ENCODE measurements at regions not wholly inside any gene's neighbourhood (a gene's known extent, or its start where the extent isn't known, plus 50 kb on each side); places are given as distances from the start of the nearest gene placed in this dataset.

GRCh38 chr14:22158560-22158959 is 430.5 kb downstream of the DAD1 start:
- no peak for DNase-seq (ENCODE audit: low spot score)
- intact Hi-C loops (cut with DNase I): no loop called here

DNA sequence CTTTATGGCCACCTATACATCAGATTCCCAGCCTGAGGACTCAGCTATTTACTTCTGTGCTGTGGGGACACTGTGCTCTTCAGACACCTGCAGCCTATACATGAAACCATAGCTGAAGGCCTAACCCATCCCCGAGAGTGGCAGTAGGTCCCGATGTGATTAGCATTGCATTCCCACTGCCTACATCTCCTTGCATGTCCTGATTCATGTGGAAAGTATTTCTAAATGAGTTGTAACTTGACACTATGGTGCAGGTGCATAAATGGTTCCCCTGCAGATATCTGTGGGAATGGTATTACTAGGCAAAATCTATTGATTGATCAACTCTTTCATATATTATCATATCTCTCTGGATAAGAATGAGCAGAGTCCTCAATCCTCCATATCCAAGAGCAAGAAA is 433.5 kb downstream of the DAD1 start:
- no peak for DNase-seq (ENCODE audit: low spot score)
- intact Hi-C loops (cut with DNase I): no loop called here

GRCh38 chr14:22152903-22153302 is 436.1 kb downstream of the DAD1 start:
- intact Hi-C loops (cut with DNase I): no loop called here
- no peak for DNase-seq (ENCODE audit: low spot score)

GRCh38 chr14:22152161-22152870 is 436.7 kb downstream of the DAD1 start:
- no peak for DNase-seq (ENCODE audit: low spot score)
- intact Hi-C loops (cut with DNase I): no loop called here

DNA sequence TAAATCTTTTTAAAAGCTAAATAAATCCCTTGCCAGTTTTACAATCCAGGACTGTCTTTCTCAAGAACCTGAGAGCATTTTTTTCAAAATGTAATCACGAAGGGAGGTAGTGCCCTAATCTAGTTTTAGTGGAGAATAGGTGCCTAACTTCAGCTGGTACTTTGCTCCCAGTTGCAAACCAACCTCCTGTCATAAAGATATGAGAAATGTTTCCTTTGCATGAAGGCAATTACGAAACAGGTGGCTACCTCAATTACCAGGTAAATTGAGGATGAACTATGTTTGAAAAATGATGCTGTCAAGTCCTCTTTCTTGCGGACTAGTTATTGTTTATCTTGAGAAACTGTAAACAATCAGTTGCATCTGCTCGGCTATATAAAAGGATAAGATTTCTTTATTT is 437.9 kb downstream of the DAD1 start:
- intact Hi-C loops (cut with DNase I): no loop called here

GRCh38 chr14:22149058-22149457 is 440.0 kb downstream of the DAD1 start:
- intact Hi-C loops (cut with DNase I): no loop called here
- DNase-seq (ENCODE audit: low spot score): no peak

More for the DNA sequence above, 437.9 kb downstream of the DAD1 start:
- no peak for DNase-seq (ENCODE audit: low spot score)

DNA sequence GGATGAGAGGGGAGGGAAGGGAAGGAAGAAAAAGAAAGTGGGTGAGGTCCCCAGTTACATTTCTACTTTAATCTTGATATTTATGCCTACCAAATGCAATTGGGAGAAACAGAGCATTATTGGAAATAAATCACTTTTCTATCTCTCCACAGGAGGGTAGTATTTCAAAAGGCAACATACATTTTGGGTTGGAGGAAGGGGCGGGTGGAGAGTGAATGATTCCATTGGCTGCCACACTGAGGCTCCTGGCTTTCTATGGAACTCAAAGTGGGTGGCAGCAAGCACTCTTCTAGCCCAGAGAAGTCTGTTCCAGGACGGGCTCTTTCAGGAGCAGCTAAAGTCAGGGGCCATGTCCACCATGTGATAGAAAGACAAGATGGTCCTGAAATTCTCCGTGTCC is 441.3 kb downstream of the DAD1 start:
- no peak for DNase-seq (ENCODE audit: low spot score)
- intact Hi-C loops (cut with DNase I): no loop called here

DNA sequence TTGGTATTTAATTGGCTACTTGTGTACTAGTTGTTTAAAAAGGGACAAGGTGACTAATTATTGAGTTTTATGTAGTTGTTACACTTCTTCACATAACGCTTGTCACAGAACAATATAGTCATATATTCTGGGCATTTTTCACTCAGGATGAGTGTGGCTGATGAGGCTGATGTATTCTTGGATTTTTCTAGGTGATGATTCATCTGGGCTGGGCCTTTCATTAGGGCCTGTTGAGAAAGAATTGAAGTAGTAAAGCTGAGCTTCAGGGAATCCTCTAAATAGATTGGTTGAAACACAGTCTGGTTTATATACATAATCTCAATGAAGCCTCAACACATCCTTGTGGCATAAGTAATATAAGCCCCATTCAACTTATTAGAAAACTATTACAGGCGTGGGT is 445.7 kb downstream of the DAD1 start:
- intact Hi-C loops (cut with DNase I): no loop called here
- no peak for DNase-seq (ENCODE audit: low spot score)

DNA sequence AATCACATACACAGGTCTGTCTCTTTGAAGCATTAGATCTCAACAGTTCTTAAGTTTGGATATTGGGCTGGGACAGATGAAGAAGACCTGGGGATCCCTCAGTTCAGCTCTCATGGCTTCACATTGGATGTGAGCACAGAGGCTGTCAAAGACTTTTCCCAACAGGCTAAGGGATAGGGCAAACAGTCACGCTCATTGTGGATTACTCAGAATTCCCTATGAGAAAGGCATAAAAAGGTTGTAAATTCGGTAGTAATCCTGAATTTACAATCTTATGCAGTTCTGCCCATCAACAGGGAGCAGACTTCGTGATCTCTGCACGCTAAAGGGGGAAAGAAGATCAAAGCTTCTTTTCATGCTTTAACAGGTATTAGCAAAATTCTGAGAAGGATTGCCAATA is 448.4 kb downstream of the DAD1 start:
- no peak for DNase-seq (ENCODE audit: low spot score)
- intact Hi-C loops (cut with DNase I): no loop called here

DNA sequence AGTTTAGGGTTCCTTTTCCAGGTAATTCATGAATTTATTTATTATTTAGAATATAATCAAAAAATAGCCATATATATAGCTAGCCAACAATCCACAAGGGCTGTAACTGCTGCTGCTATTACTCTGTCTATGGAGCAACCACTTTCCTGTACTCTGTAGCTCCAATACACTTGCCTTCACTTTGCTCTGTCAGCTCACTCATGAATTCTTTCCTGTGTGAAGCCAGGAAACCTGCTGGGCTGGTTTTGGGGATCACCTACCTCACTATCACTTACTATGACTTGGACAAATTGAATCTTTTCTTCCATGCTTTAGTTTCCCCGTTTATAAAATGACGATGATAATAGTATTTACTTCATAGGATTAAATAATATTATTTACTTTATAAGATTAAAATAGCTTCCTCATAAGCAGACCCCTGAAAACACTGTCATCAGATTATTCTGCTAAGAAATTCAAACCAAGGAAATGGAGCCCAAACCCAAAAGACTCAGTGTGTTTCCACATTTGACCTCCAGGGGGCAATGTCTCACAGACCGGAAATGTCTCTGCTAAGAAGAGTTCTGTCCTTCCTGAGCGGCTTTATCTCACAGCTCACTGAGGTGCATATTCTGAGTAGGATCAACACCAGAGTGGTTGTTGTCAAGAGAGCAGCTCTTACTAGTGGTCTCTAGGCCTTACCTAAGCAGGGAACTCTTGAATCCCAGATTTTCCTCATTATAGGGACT is 457.1 kb downstream of the DAD1 start:
- no peak for DNase-seq (ENCODE audit: low spot score)

DNA sequence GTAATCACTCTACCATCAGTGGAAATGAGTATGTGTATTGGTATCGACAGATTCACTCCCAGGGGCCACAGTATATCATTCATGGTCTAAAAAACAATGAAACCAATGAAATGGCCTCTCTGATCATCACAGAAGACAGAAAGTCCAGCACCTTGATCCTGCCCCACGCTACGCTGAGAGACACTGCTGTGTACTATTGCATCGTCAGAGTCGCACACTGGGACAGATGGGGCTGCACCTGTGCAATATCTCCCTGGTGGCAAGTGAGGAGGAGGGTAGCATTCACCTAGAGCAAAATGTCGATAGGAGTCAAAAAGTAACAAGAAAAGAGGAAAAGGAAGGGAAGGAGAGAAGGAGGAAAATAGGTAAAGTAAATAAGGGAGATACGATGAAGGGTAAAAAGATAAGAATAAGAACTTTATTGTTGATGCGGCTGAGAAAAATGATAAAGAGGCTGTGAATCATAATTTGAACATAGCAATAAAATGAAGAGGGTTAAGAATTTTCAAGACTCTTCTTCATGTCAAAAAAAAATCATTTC is 450.5 kb upstream of the OR4E1 start:
- no peak for DNase-seq (ENCODE audit: low spot score)
- intact Hi-C loops (cut with DNase I): no loop called here

More for the DNA sequence above, 457.1 kb downstream of the DAD1 start:
- intact Hi-C loops (cut with DNase I): no loop called here

DNA sequence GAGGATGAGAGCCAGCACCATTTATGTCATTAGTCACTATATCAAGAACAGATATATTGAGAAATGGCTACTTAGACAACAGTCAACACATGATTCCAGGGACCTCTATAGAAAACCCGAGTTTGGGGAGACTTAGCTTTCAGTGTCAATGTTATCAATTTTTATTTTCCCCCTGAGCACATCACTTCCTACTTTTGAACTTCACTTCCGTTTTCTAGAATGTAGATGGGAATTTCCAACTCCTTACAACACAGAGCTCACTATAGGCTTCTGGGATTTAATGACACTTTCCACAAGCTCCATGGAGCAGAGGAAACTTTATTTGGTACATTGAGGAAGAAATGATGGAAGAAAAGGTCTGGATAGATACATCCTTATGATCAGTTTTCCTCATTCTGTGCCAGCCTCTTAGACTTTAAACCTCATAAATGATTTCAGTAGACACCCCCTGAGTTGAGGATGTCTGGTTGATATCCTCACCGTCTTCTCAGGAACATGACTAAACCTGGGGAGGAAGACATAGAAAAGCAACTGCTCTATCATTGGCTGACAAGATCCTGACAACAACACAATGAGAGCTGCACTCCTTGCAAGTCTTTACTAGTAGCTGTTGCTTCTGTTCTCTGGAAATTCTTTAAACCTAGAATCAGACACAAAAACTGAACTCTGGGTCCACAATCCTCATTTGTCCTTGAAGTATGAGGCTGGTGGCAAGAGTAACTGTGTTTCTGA is 449.4 kb upstream of the OR4E1 start:
- no peak for DNase-seq (ENCODE audit: low spot score)
- intact Hi-C loops (cut with DNase I): no loop called here

- intact Hi-C loops (cut with DNase I): no loop called here
- no peak for DNase-seq (ENCODE audit: low spot score)
These were observed 448.7 kb upstream of the OR4E1 start for GRCh38 chr14:22122227-22122818.

DNA sequence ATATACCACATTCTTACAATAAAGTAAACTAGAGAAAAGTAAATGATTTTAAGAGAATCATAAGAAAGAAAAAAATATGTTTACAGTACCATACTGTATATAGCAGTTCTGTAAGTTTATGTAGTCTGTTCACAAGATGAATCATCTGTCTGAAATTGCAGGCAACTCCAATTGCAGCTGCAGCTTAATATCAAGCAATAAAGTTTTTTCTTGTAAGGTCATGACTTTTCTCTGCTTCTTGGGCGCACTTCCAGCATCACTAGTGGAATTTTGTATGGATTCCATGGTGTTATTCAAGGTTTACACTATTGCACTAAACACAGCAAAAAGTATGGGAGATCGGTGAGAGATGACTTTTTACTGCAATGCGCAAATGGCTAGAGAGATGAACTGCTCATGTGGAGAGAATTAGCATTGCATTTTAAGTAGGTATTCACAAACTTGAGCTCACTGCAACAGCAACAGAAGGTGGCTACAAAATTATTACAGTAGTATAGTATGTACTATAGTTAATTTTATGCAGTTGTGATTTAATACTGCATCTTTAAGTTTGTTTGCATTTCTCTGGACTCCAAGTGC is 445.4 kb upstream of the OR4E1 start:
- intact Hi-C loops (cut with DNase I): no loop called here
- DNase-seq (ENCODE audit: low spot score): no peak

GRCh38 chr14:22113401-22113800 is 439.8 kb upstream of the OR4E1 start:
- no peak for DNase-seq (ENCODE audit: low spot score)
- intact Hi-C loops (cut with DNase I): no loop called here

GRCh38 chr14:22112004-22112403 is 438.4 kb upstream of the OR4E1 start:
- no peak for DNase-seq (ENCODE audit: low spot score)
- intact Hi-C loops (cut with DNase I): no loop called here

- DNase-seq (ENCODE audit: low spot score): no peak
- intact Hi-C loops (cut with DNase I): no loop called here
These were observed 434.1 kb upstream of the OR4E1 start for GRCh38 chr14:22107753-22108152.

- no peak for DNase-seq (ENCODE audit: low spot score)
- intact Hi-C loops (cut with DNase I): no loop called here
These were observed 433.4 kb upstream of the OR4E1 start for GRCh38 chr14:22106700-22107697.

DNA sequence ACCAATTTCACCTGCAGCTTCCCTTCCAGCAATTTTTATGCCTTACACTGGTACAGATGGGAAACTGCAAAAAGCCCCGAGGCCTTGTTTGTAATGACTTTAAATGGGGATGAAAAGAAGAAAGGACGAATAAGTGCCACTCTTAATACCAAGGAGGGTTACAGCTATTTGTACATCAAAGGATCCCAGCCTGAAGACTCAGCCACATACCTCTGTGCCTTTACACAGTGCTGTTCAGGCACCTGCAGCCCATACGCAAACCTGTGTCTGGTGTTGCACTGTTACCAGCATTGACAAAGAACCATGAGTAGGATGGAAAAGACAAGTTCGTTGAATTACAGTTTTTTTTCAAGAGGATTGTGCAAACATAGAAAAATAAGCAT is 432.0 kb upstream of the OR4E1 start:
- intact Hi-C loops (cut with DNase I): no loop called here
- no peak for DNase-seq (ENCODE audit: low spot score)
